Adipocyte (in vitro differentiated cells): ENCODE measurements at regions not wholly inside any gene's neighbourhood (a gene's known extent, or its start where the extent isn't known, plus 50 kb on each side); places are given as distances from the start of the nearest gene placed in this dataset.
A peak's percentile ranks its signal among the peaks of the same experiment; 100 is the strongest.
"Not testable (repeated sequence)": the region's sequence is repeated elsewhere in the genome, so short reads cannot be mapped to it uniquely, and the experiment has no call there.

Source experiments
- DNase-seq: peaks from one replicate; pipeline ENCODE4 v3.0.0-alpha.2; 2015; ENCODE audit warnings: low read depth
- H3K27me3 ChIP-seq: replicated peaks from 2 replicates; pipeline ENCODE4 v1.7.0; 2013; ENCODE audit warnings: mild to moderate bottlenecking, low read length, moderate library complexity; ENCODE audit not compliant: control insufficient read depth, insufficient read depth
- H3K36me3 ChIP-seq: 2 replicates; pipeline ENCODE4 v1.7.0; 2013; ENCODE audit warnings: low read length, mild to moderate bottlenecking, moderate library complexity; ENCODE audit not compliant: control insufficient read depth, insufficient read depth, severe bottlenecking
- H3K4me1 ChIP-seq: 2 replicates; pipeline ENCODE4 v1.7.0; 2013; ENCODE audit warnings: mild to moderate bottlenecking, low read length, moderate library complexity; ENCODE audit not compliant: control insufficient read depth, insufficient read depth
- H3K4me3 ChIP-seq: 2 replicates; pipeline ENCODE4 v1.7.0; 2013; ENCODE audit warnings: mild to moderate bottlenecking, low read length, moderate library complexity
- H3K9ac ChIP-seq: 2 replicates; pipeline ENCODE4 v1.7.0; 2013; ENCODE audit warnings: mild to moderate bottlenecking, low read length, moderate library complexity
- H3K9me3 ChIP-seq: 2 replicates; pipeline ENCODE4 v1.7.0; 2013; ENCODE audit warnings: mild to moderate bottlenecking, low read length, moderate library complexity; ENCODE audit not compliant: control insufficient read depth

DNA sequence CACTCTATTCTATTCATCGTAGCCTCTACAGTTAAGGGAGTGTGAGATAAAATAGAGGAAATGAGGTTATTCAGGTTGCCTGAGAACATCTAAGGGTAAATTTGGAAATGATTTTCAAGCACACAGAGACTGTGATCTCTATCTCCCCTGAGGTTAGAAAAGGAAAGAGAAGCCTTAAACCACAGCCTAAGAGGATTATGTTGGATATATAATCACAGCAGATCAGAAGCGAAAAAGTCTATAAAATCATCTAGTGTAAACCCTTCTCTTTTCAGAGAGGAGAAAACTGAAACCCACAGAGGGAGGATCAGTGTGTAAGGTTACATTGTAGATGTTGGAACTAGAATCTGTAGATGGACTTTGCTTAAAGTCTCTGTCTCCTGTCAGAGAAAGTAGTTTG is 90.6 kb upstream of the SEMA3E start:
- no peak overlapping the region for H3K4me3 ChIP-seq
- H3K4me1 ChIP-seq: no peaks in the 10 kb centered on the region
- DNase-seq: peak; percentile 3
- no peaks in the 10 kb centered on the region for H3K36me3 ChIP-seq
- no peaks in the 10 kb centered on the region for H3K27me3 ChIP-seq
- no peak overlapping the region for H3K9ac ChIP-seq
- no peaks in the 10 kb centered on the region for H3K9me3 ChIP-seq

DNA sequence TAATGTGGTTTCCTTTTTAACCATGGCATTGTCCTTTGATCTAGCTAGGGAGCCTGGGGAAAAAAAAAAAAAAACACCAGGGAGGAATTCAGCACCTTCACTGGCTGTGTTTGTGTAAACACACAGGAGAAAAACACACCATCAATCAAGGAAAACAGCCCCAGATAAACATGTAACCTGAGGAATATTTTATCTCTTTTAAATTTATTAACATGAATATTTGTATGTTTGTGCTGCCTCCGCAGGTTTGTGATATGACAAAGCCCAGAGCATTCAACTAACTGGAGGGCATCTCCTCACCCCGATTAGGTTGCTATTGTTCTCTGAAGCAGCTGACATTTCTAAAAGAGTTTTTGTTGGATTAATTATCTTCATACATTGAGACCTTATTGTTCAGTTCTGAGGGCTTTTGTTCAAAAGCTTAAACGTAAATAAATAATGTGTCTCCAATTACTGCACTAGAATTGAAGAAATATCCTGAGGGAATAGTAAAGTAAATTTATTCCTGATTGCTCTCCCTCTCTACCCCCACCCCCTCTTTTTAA is 89.4 kb upstream of the SEMA3E start:
- Histone ChIP-seq H3K9ac (no peak overlapping the region), H3K4me1 (no peaks in the 10 kb centered on the region), H3K4me3 (no peak overlapping the region), H3K9me3 (no peaks in the 10 kb centered on the region), H3K27me3 (no peaks in the 10 kb centered on the region), H3K36me3 (no peaks in the 10 kb centered on the region)
- no peak for DNase-seq

DNA sequence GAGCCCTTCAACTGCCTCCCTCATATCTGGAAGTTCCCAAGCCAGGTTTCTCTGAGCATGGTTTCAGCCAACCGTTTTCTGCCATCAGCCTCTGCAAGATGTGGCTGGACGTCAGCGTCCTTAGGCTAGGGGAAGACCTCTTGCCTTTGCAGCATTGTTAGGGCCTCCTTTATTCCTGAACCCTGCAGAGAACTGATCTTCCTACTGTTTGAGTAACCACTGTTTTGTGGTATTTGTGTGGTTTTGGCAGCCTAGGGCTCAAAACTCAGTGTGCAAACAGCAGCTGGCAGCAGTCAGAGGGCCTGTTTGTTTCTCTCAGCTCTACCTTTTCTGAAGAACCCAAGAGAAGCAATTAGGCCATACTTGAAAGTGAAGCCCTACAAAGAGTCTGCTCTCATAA is 83.4 kb upstream of the SEMA3E start:
- Histone ChIP-seq H3K27me3 (no peaks in the 10 kb centered on the region), H3K36me3 (no peaks in the 10 kb centered on the region), H3K4me1 (no peaks in the 10 kb centered on the region), H3K9me3 (no peaks in the 10 kb centered on the region), H3K9ac (no peak overlapping the region), H3K4me3 (no peak overlapping the region)
- peak; percentile 17 for DNase-seq

DNA sequence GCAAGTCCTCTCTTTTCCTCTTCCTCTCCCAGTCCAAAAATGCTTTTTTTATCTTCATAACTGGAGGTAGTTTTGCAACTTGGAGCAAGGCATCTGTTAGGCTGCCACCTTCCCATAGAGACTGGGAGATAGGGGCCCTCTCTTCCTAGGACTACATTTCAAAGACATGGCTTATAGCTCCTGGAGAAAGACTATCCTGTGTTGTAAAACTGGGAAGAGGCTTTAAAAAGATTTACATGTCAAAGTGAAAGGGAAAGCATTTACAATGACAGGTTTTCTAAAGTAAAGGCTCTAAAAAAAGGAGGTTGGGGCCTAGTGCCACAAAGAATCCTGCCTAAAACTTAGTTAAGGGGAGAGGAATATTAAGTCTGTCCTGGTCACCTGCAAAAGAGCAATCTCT is 82.2 kb upstream of the SEMA3E start:
- no peak overlapping the region for H3K9ac ChIP-seq
- no peak for DNase-seq
- H3K36me3 ChIP-seq: no peaks in the 10 kb centered on the region
- H3K4me1 ChIP-seq: no peaks in the 10 kb centered on the region
- no peaks in the 10 kb centered on the region for H3K9me3 ChIP-seq
- H3K4me3 ChIP-seq: no peak overlapping the region
- H3K27me3 ChIP-seq: no peaks in the 10 kb centered on the region

DNA sequence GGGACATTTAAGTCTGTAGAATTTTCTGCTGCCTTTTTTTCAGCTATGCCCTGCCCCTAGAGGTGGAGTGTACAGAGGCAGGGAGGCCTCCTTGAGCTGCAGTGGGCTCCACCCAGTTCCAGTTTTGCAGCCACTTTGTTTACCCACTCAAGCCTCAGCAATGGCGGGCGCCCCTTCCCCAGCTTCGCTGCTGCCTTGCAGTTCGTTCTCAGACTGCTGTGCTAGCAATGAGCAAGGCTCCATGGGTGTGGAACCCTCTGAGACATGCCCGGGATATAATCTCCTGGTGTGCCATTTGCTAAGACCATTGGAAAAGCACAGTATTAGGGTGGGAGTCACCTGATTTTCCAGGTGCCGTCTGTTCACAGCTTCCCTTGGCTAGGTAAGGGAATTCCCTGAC is 68.0 kb upstream of the SEMA3E start:
- not testable (repeated sequence) for H3K27me3 ChIP-seq, H3K9me3 ChIP-seq, H3K9ac ChIP-seq, DNase-seq, H3K36me3 ChIP-seq, H3K4me1 ChIP-seq, H3K4me3 ChIP-seq

DNA sequence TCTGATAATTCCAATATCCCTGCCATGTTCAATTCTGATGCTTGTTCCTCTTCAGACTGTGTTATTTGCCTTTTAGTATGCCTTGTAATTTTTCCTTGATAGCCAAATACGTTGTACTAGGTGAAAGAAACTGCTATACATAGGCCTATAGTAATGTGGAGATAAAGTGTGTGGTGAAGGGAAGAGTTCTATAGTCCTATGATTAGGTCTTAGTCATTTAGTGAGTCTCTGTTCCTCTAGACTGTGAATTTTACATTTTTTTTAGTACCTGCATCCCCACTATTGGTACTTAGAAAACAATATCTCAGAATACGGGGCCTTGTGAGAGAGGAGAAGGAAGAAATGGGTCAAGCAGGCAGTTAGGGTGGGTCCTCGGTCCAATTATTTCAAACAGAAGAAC is 59.6 kb upstream of the SEMA3E start:
- H3K4me3 ChIP-seq: no peak overlapping the region
- no peaks in the 10 kb centered on the region for H3K4me1 ChIP-seq
- H3K9ac ChIP-seq: no peak overlapping the region
- H3K9me3 ChIP-seq: peaks cover 18% of the 10 kb centered on the region
- H3K36me3 ChIP-seq: no peaks in the 10 kb centered on the region
- no peak for DNase-seq
- no peaks in the 10 kb centered on the region for H3K27me3 ChIP-seq

DNA sequence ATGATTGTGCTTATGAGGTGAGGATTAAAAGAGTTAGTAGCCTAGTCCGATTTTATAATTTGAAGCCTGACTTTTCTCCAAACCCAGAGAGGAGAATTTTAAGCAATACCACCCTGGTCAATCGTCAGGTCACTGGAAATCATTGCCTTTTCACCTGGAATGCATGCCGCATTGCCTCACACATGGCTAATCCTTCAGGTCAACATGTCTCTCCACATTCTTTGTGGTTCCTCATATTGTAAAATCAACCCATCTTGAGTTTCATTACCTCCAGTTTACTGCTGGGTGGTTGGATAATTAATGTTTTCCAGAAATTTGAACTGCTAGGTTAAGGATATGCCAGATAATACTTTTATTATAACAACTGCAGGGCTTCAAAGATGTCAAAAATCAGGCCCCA is 55.6 kb upstream of the SEMA3E start:
- Histone ChIP-seq H3K9me3 (peaks cover 6% of the 10 kb centered on the region), H3K27me3 (no peaks in the 10 kb centered on the region), H3K4me3 (no peak overlapping the region), H3K36me3 (no peaks in the 10 kb centered on the region), H3K4me1 (peaks cover 15% of the 10 kb centered on the region), H3K9ac (no peak overlapping the region)
- DNase-seq: no peak

DNA sequence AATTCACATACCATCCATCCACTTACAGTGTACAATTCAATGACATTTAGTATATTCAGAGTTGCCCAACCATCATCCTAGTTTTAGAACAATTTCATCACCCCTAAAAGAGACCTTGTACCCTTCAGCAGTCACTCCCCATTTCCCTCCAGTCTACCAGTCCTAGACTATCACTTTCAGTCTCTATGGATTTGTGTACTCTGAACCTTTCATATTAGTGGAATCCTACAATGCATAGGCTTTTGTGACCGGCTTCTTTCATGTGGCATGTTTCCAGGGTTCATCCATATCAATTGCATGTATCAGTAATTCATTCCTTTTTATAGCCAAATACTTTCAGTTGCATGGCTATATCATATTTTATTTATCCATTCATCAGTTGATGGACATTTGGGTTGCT is 53.5 kb upstream of the SEMA3E start:
- H3K36me3 ChIP-seq: no peaks in the 10 kb centered on the region
- H3K4me1 ChIP-seq: peaks cover 15% of the 10 kb centered on the region
- H3K9ac ChIP-seq: no peak overlapping the region
- DNase-seq: peak; percentile 10
- H3K27me3 ChIP-seq: no peaks in the 10 kb centered on the region
- no peaks in the 10 kb centered on the region for H3K9me3 ChIP-seq
- H3K4me3 ChIP-seq: no peak overlapping the region

DNA sequence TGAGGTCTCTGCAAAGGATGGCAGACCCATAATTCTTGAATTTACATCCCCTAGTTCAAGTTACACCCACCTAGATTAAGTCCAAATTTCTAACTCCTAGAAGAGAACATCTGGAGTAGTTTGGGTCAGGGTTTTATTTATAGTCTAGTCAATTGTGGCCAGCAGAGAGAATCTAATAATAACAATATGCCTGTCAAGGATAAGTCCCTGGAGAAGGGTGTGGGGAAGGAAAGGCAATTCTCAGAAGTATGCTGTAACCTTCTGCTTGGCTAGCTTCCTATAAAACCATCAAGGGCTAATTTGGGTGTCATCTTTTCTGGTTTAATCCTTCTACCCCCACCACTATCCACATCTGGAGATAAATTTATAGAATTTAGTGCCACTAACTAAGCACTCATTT is 52.8 kb upstream of the SEMA3E start:
- Histone ChIP-seq H3K4me1 (peaks cover 15% of the 10 kb centered on the region), H3K4me3 (peak overlapping the region; percentile 17), H3K9ac (no peak overlapping the region), H3K36me3 (no peaks in the 10 kb centered on the region), H3K27me3 (no peaks in the 10 kb centered on the region), H3K9me3 (no peaks in the 10 kb centered on the region)
- peak; percentile 41 for DNase-seq
